Prostate gland (tissue), 2 donors: ENCODE measurements at regions not wholly inside any gene's neighbourhood (a gene's known extent, or its start where the extent isn't known, plus 50 kb on each side); places are given as distances from the start of the nearest gene placed in this dataset.

Experiments
- POLR2A ChIP-seq: fragments of 450-650 bp; IDR thresholded peaks from one replicate; pipeline ENCODE4 v1.6.1; 2016; ENCODE audit warnings: antibody characterized with exemption, mild to moderate bottlenecking
- TF ChIP-seq, protein P1 (sequence below), 4 experiments: fragments of 200-600 bp in 2 of 4; fragments of 450-650 bp in 2 of 4; sonication (generic) in 2 of 4; IDR thresholded peaks; 1 replicate in 3 of 4; 2 replicates in 1 of 4; pipeline ENCODE4 v1.5.1; 2016 to 2019; ENCODE audit warnings: antibody characterized with exemption in 4 of 4, mild to moderate bottlenecking in 2 of 4, moderate library complexity in 2 of 4

DNA sequence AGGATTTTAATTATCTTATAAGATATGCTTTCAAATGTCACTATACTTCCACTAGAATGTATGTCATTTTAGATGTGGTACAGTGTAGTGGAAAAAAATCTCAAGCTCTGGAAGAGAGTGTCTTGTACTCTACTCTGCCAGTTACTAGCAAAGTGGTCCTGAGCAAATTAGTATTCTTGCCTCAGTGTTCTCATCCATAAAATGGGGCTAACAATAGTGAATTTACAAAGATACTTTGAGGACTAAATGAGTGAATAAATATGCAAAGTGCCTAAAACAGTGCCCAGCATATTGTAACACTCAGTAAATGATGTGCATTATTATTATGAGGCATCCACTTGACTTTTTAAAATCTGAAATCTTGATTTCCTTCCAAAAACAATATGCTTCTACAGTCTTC is 488.9 kb upstream of the PHF14 start:
- TF ChIP-seq POLR2A: no peak
- TF ChIP-seq, protein P1, sequence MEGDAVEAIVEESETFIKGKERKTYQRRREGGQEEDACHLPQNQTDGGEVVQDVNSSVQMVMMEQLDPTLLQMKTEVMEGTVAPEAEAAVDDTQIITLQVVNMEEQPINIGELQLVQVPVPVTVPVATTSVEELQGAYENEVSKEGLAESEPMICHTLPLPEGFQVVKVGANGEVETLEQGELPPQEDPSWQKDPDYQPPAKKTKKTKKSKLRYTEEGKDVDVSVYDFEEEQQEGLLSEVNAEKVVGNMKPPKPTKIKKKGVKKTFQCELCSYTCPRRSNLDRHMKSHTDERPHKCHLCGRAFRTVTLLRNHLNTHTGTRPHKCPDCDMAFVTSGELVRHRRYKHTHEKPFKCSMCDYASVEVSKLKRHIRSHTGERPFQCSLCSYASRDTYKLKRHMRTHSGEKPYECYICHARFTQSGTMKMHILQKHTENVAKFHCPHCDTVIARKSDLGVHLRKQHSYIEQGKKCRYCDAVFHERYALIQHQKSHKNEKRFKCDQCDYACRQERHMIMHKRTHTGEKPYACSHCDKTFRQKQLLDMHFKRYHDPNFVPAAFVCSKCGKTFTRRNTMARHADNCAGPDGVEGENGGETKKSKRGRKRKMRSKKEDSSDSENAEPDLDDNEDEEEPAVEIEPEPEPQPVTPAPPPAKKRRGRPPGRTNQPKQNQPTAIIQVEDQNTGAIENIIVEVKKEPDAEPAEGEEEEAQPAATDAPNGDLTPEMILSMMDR (IDR thresholded peaks at IDR 0.05): no peak
